Adrenal gland (tissue), 9 donors: ENCODE measurements at regions not wholly inside any gene's neighbourhood (a gene's known extent, or its start where the extent isn't known, plus 50 kb on each side); places are given as distances from the start of the nearest gene placed in this dataset.

Source experiments
- DNase-seq, 7 donors: peaks; one replicate each; pipeline ENCODE4 v3.0.0-alpha.2; 2019 to 2020
- H3K27ac ChIP-seq, 5 donors: fragments of 200-600 bp; sonication (generic) in 4 of 5; 1 replicate in 3 of 5; 2 replicates in 2 of 5; pipeline versions ENCODE4 v1.5.1 to v1.8.0; 2016 to 2020; ENCODE audit warnings: mild to moderate bottlenecking in 1 of 5
- H3K27me3 ChIP-seq: fragments of 200-600 bp; 2 replicates; pipeline ENCODE4 v1.8.0; 2021
- H3K36me3 ChIP-seq, 2 donors: fragments of 200-600 bp; replicated peaks in 1 of 2; 1 replicate in 1 of 2; 2 replicates in 1 of 2; pipeline versions ENCODE4 v1.5.1 to v1.8.0; 2018 to 2022
- H3K4me1 ChIP-seq, 2 donors: fragments of 200-600 bp; replicated peaks in 1 of 2; 1 replicate in 1 of 2; 2 replicates in 1 of 2; pipeline versions ENCODE4 v1.5.1 to v1.8.0; 2018 to 2021
- H3K4me3 ChIP-seq, 4 donors: fragments of 200-600 bp; sonication (generic) in 3 of 4; one replicate each; pipeline ENCODE4 v1.5.1; 2016 to 2018
- H3K9me3 ChIP-seq, 3 donors: fragments of 200-600 bp; sonication (generic) in 1 of 3; replicated peaks in 1 of 3; 1 replicate in 2 of 3; 2 replicates in 1 of 3; pipeline versions ENCODE4 v1.5.1 to v1.8.0; 2016 to 2021
- POLR2A ChIP-seq, 2 donors: fragments of 450-650 bp; IDR thresholded peaks; one replicate each; pipeline ENCODE4 v1.6.1; 2017; ENCODE audit warnings: antibody characterized with exemption in 2 of 2, mild to moderate bottlenecking in 2 of 2, moderate library complexity in 1 of 2
- WGBS, 4 donors: extraction: QIAGEN DNeasy Blood & Tissue Kit in 2 of 4; methylation state at CpG; one replicate each; pipeline versions ENCODE4 v1.1.5 to v1.1.7; 2013 to 2017; 5-methylcytosine and 5-hydroxymethylcytosine counted together
- intact Hi-C, 2 donors: fragments of 100-400 bp; cut with DNase I; formaldehyde crosslinking; loops; one replicate each; pipeline versions ENCODE4 v1.14.1 to v1.15.0; 2022 to 2023
- TF ChIP-seq, protein P1 (sequence below), 6 experiments: fragments of 450-650 bp in 4 of 6; fragments of 200-600 bp in 2 of 6; sonication (generic) in 1 of 6; IDR thresholded peaks; 1 replicate in 5 of 6; 2 replicates in 1 of 6; pipeline versions ENCODE4 v1.5.1 to v1.8.0; 2016 to 2021; ENCODE audit warnings: antibody characterized with exemption in 6 of 6, mild to moderate bottlenecking in 2 of 6, moderate library complexity in 1 of 6
- donor health status: healthy with polysubstance abuse.
- donor health status: Bipolar disorder and iron deficiency.
- donor health status: DM: yes; HTN: yes; CAD: no.
- donor health status: DM: no; HTN: no; CAD: no.
- donor health status: DM: no; HTN: no; CAD: no.

DNA sequence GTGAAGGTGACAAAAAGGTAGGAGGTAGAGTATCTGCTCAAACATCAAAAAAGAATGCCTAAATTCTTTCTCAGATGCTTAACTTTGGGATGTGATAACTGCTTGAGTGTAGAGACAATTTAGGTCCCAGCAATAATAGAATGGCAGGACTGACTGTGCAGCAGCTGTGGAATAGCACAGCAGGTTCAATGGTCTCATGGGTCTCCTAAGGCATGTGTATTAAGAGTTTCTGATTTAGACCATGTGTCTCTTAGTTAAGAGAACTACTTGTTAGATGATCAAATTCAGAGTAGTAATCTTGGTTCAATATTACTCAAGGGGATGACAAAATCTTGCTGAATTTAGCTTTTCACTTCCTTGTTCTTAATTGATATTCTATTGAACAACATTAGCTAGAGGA, 72.0 kb downstream of the ALX1 start:
- Histone ChIP-seq H3K4me1 (no peaks in the 10 kb centered on the region), H3K27ac (no peak overlapping the region), H3K4me3 (no peak overlapping the region), H3K36me3 (no peaks in the 10 kb centered on the region), H3K27me3 (no peaks in the 10 kb centered on the region), H3K9me3 (no peaks in the 10 kb centered on the region)
- no peak for DNase-seq
- TF ChIP-seq, protein P1, sequence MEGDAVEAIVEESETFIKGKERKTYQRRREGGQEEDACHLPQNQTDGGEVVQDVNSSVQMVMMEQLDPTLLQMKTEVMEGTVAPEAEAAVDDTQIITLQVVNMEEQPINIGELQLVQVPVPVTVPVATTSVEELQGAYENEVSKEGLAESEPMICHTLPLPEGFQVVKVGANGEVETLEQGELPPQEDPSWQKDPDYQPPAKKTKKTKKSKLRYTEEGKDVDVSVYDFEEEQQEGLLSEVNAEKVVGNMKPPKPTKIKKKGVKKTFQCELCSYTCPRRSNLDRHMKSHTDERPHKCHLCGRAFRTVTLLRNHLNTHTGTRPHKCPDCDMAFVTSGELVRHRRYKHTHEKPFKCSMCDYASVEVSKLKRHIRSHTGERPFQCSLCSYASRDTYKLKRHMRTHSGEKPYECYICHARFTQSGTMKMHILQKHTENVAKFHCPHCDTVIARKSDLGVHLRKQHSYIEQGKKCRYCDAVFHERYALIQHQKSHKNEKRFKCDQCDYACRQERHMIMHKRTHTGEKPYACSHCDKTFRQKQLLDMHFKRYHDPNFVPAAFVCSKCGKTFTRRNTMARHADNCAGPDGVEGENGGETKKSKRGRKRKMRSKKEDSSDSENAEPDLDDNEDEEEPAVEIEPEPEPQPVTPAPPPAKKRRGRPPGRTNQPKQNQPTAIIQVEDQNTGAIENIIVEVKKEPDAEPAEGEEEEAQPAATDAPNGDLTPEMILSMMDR (IDR thresholded peaks at IDR 0.05) = no peak
- no peak for TF ChIP-seq POLR2A (IDR thresholded peaks at IDR 0.05)
- intact Hi-C loops = no loop called here

DNA sequence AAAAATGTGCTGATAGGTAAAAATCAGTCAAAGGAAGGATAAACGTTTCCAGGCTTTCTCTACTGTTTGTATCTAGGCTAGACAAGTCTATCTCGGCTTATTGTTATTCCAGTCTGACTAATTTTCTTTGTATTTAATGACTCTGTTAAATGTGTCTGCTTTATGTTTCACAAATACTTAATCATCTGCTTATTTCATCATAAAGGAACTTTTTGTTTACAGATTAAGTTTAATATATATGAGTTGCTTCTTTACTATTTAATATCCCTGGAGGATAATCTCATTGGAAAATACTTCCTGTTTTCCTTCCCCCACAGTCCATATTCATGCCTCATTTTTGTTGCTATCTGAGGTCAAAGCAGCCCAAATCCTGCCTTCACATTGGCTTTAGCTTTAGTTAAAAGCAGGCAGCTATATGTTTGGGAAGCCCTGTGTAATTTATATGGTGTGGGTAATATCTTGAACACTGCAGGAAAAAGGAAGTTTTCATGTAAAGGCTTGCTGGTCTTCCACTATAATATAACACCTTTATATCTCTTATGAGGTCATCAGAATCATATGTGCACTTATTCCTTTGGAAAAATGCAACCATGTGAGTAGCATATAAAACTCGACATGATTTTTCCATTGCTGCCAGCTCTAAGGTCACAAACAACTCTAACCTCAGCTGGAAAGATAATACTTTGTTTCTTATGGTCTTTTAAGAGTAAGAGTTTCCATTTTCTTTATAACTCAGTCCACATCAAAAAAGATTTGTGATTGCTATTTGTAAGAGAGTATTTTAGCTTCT, 76.8 kb downstream of the ALX1 start:
- Histone ChIP-seq H3K9me3 (no peaks in the 10 kb centered on the region), H3K27me3 (no peaks in the 10 kb centered on the region), H3K36me3 (no peaks in the 10 kb centered on the region), H3K27ac (no peak overlapping the region), H3K4me1 (no peaks in the 10 kb centered on the region), H3K4me3 (no peak overlapping the region)
- 32 to 39% (median 37%) methylated on average over 3 of the region's 3 CpGs for WGBS, 4 donors
- no peak for DNase-seq
- intact Hi-C loops = no loop called here
- TF ChIP-seq, protein P1 (IDR thresholded peaks at IDR 0.05) = no peak
- no peak for TF ChIP-seq POLR2A (IDR thresholded peaks at IDR 0.05)

DNA sequence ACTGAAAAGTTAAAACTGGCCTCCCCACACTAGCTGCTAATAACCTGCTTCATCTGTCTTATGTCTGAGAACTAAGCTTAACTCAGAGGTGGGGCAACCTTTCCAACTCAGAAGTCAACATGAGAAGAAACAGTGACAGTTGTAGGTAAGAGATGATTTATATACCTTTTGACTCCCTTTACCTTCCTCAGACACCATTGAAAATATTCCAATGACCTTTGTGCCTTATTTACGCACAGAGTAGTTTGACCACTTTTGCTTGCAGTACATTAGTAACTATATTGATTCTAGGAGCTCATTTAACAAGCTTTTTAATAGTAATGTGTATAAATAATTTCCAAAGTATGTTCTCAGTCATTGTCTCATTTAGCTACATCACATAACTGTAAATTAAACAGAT, 77.6 kb downstream of the ALX1 start:
- no peak overlapping the region for H3K4me3 ChIP-seq

DNA sequence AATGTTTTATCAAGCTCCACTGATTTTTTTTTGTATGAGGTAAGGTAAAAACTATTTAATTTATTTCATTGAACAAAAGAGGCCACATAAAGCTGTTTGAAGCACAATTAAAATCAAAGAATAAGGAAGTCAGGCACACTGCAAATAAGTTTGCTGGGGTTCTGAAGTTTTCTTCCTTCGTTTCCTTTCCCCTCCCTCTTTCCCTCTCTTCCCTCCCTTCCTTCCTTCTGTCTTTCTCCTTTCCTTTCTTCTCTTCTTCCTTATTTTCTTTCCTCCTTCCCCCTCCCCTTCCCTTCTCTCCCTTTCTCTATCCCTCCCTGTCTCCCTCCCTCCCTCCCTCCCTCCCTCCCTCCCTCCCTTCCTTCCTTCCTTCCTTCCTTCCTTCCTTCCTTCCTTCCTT, 78.7 kb downstream of the ALX1 start:
- WGBS, 4 donors = 0 to 48% (median 33%) methylated on average over 1 of the region's 1 CpG
- H3K36me3 ChIP-seq = no peaks in the 10 kb centered on the region
- no peak overlapping the region for H3K27ac ChIP-seq
- DNase-seq = no peak
- intact Hi-C loops = no loop called here
- H3K4me1 ChIP-seq = no peaks in the 10 kb centered on the region
- H3K27me3 ChIP-seq = no peaks in the 10 kb centered on the region
- TF ChIP-seq, protein P1 (IDR thresholded peaks at IDR 0.05) = no peak
- TF ChIP-seq POLR2A (IDR thresholded peaks at IDR 0.05) = no peak
- H3K4me3 ChIP-seq = no peak overlapping the region
- H3K9me3 ChIP-seq = no peaks in the 10 kb centered on the region

More for the DNA sequence above, 77.6 kb downstream of the ALX1 start:
- 68 to 85% (median 78%) methylated on average over 1 of the region's 1 CpG for WGBS, 4 donors
- Histone ChIP-seq H3K9me3 (no peaks in the 10 kb centered on the region), H3K27ac (no peak overlapping the region), H3K27me3 (no peaks in the 10 kb centered on the region), H3K36me3 (no peaks in the 10 kb centered on the region), H3K4me1 (no peaks in the 10 kb centered on the region)
- no peak for DNase-seq
- TF ChIP-seq, protein P1 (IDR thresholded peaks at IDR 0.05) = no peak
- TF ChIP-seq POLR2A (IDR thresholded peaks at IDR 0.05) = no peak
- intact Hi-C loops = no loop called here
